ENCODE measurements at regions not wholly inside any gene's neighbourhood (a gene's known extent, or its start where the extent isn't known, plus 50 kb on each side); places are given as distances from the start of the nearest gene placed in this dataset.

GRCh38 chr3:95775486-95776094, 1038.8 kb upstream of the EPHA6 start:
- TF ChIP-seq, protein P1, sequence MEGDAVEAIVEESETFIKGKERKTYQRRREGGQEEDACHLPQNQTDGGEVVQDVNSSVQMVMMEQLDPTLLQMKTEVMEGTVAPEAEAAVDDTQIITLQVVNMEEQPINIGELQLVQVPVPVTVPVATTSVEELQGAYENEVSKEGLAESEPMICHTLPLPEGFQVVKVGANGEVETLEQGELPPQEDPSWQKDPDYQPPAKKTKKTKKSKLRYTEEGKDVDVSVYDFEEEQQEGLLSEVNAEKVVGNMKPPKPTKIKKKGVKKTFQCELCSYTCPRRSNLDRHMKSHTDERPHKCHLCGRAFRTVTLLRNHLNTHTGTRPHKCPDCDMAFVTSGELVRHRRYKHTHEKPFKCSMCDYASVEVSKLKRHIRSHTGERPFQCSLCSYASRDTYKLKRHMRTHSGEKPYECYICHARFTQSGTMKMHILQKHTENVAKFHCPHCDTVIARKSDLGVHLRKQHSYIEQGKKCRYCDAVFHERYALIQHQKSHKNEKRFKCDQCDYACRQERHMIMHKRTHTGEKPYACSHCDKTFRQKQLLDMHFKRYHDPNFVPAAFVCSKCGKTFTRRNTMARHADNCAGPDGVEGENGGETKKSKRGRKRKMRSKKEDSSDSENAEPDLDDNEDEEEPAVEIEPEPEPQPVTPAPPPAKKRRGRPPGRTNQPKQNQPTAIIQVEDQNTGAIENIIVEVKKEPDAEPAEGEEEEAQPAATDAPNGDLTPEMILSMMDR (IDR thresholded peaks at IDR 0.05) = no peak
- TF ChIP-seq EZH2 (IDR thresholded peaks at IDR 0.05) = no peak

Measured in neural progenitor cell (in vitro differentiated cells).